HepG2 (cell line): ENCODE measurements at regions not wholly inside any gene's neighbourhood (a gene's known extent, or its start where the extent isn't known, plus 50 kb on each side); places are given as distances from the start of the nearest gene placed in this dataset.

Experiments used
- ATAC-seq: fragments of 200-7000 bp; cut with Tn5 transposase; 3 replicates; pipeline ENCODE4 v1.9.1; 2020; ENCODE audit warnings: mild to moderate bottlenecking, moderate library complexity
- BruUV-seq: library from RNA; stranded (reverse); fragments of 400-500 nt; replicated peaks from 2 replicates; lab custom pipeline; 2021; lab: Mats Ljungman, UMichigan
- CTCF ChIA-PET: fragments of 300-600 bp; formaldehyde crosslinking; extraction: SDS; loops from one replicate; lab custom pipeline; 2021; ENCODE audit warnings: low total read pairs, inconsistent platforms, low intra/inter-chr PET ratio; lab: Yijun Ruan, JAX
- POLR2A ChIA-PET: fragments of 350-600 bp; sonication (Branson Sonifier 250); formaldehyde crosslinking; loops from one replicate; lab custom pipeline; 2020; ENCODE audit warnings: antibody characterized with exemption, inconsistent platforms; lab: Yijun Ruan, JAX
- DNase-seq: peaks from one replicate; pipeline ENCODE4 v3.0.0-alpha.2; 2015; ENCODE audit warnings: low spot score
- FAIRE-seq: peaks from 3 replicates; lab custom pipeline; 2011; peaks lifted over from hg19 to GRCh38; lab: Jason Lieb, UNC
- H2AFZ ChIP-seq: one replicate; pipeline ENCODE4 v1.6.1; 2011; ENCODE audit warnings: low read length, inconsistent platforms
- H3K27ac ChIP-seq: fragments of 300-600 bp; 3 replicates; pipeline ENCODE4 v1.8.0; 2011; ENCODE audit warnings: mixed run types, mild to moderate bottlenecking, mixed read lengths, low read length, inconsistent platforms; ENCODE audit not compliant: insufficient read depth; ENCODE audit errors: extremely low read length
- H3K27me3 ChIP-seq, 2 experiments: fragments of 200-600 bp in 1 of 2; 2 replicates in 1 of 2; 3 replicates in 1 of 2; pipeline versions ENCODE4 v1.6.0 to v1.8.0; 2011; ENCODE audit warnings: low read length in 2 of 2, mild to moderate bottlenecking in 2 of 2, moderate library complexity in 2 of 2, inconsistent platforms in 1 of 2; ENCODE audit not compliant: insufficient read depth in 2 of 2, control insufficient read depth in 1 of 2
- H3K36me3 ChIP-seq, 2 experiments: fragments of 200-600 bp in 1 of 2; replicated peaks in 1 of 2; 2 replicates in 1 of 2; 3 replicates in 1 of 2; pipeline versions ENCODE4 v1.5.1 to v1.8.0; 2011; ENCODE audit warnings: low read length in 2 of 2, inconsistent platforms in 1 of 2; ENCODE audit not compliant: insufficient read depth in 2 of 2, control insufficient read depth in 1 of 2
- H3K4me1 ChIP-seq: 2 replicates; pipeline ENCODE4 v1.5.1; 2012; ENCODE audit warnings: low read length, inconsistent platforms; ENCODE audit not compliant: insufficient read depth
- H3K4me2 ChIP-seq: 2 replicates; pipeline ENCODE4 v1.6.0; 2011; ENCODE audit warnings: low read depth, low read length, inconsistent platforms
- H3K4me3 ChIP-seq, 3 experiments: fragments of 200-600 bp in 1 of 3; sonication (generic), shearing (Covaris generic) in 1 of 3; replicated peaks in 1 of 3; 2 replicates each; pipeline ENCODE4 v1.5.1; 2011 to 2016; ENCODE audit warnings: low read length in 3 of 3, inconsistent platforms in 2 of 3, low read depth in 2 of 3, mild to moderate bottlenecking in 2 of 3, control low read depth in 1 of 3, mixed read lengths in 1 of 3; ENCODE audit not compliant: insufficient read depth in 1 of 3
- H3K79me2 ChIP-seq: one replicate; pipeline ENCODE4 v1.6.1; 2011; ENCODE audit warnings: low read length, inconsistent platforms; ENCODE audit not compliant: insufficient read depth
- H3K9ac ChIP-seq: 2 replicates; pipeline ENCODE4 v1.6.0; 2011; ENCODE audit warnings: mild to moderate bottlenecking, low read depth, low read length, inconsistent platforms; ENCODE audit not compliant: insufficient read depth
- H3K9me3 ChIP-seq: 2 replicates; pipeline ENCODE4 v1.5.1; 2012; ENCODE audit warnings: mild to moderate bottlenecking, low read length
- H4K20me1 ChIP-seq: 2 replicates; pipeline ENCODE4 v1.6.0; 2011; ENCODE audit warnings: inconsistent platforms, mild to moderate bottlenecking, low read length, moderate library complexity; ENCODE audit not compliant: insufficient read depth
- AHR ChIP-seq: IDR thresholded peaks from 2 replicates; pipeline ENCODE4 v1.6.1; 2018; ENCODE audit warnings: missing genetic modification reagents, missing compliant biosample characterization
- ARHGAP35 ChIP-seq: sonication (generic); formaldehyde crosslinking; IDR thresholded peaks from 2 replicates; pipeline ENCODE4 v1.9.0; 2022; ENCODE audit warnings: mild to moderate bottlenecking, inconsistent platforms, moderate library complexity, missing genetic modification reagents, borderline replicate concordance
- ARID5B ChIP-seq: IDR thresholded peaks from 2 replicates; pipeline ENCODE4 v1.4.0; 2020; ENCODE audit warnings: mild to moderate bottlenecking, missing genetic modification reagents
- ATF1 ChIP-seq: IDR thresholded peaks from 2 replicates; pipeline ENCODE4 v1.6.1; 2016; ENCODE audit warnings: mild to moderate bottlenecking, control low read depth
- ERF ChIP-seq: IDR thresholded peaks from 2 replicates; pipeline ENCODE4 v1.6.1; 2018; ENCODE audit warnings: missing biosample characterization, missing genetic modification reagents
- MAFF ChIP-seq: IDR thresholded peaks from 2 replicates; pipeline ENCODE4 v1.6.1; 2011; ENCODE audit warnings: low read depth, low read length, improper control_type of control experiment
- MAFK ChIP-seq, 2 experiments: IDR thresholded peaks in 1 of 2; conservative IDR thresholded peaks in 1 of 2; 2 replicates each; pipeline ENCODE4 v1.6.1; 2011; ENCODE audit warnings: improper control_type of control experiment in 2 of 2, low read length in 2 of 2
- NCOR1 ChIP-seq: fragments of 200-600 bp; sonication (generic); IDR thresholded peaks from 2 replicates; pipeline ENCODE4 v1.7.0; 2017; ENCODE audit warnings: antibody characterized with exemption, low read length, borderline replicate concordance
- NFATC3 ChIP-seq: sonication (generic); formaldehyde crosslinking; IDR thresholded peaks from 2 replicates; pipeline ENCODE4 v1.5.1; 2020; ENCODE audit warnings: mild to moderate bottlenecking, missing genetic modification reagents
- NRL ChIP-seq: sonication (generic); formaldehyde crosslinking; IDR thresholded peaks from 2 replicates; pipeline ENCODE4 v1.5.0; 2020; ENCODE audit warnings: missing genetic modification reagents, mild to moderate bottlenecking, moderate library complexity, borderline replicate concordance
- PATZ1 ChIP-seq: sonication (generic); formaldehyde crosslinking; IDR thresholded peaks from 2 replicates; pipeline ENCODE4 v1.4.0; 2020; ENCODE audit warnings: missing genetic modification reagents
- PHF8 ChIP-seq: sonication (generic); formaldehyde crosslinking; IDR thresholded peaks from 2 replicates; pipeline ENCODE4 v1.5.0; 2020; ENCODE audit warnings: missing genetic modification reagents
- SP2 ChIP-seq: sonication (generic); formaldehyde crosslinking; IDR thresholded peaks from 2 replicates; pipeline ENCODE4 v1.5.1; 2020; ENCODE audit warnings: mild to moderate bottlenecking, missing genetic modification reagents
- WGBS: methylation state at CpG from one replicate; pipeline ENCODE4 v1.1.6; 2017; ENCODE audit warnings: low lambda C conversion rate; 5-methylcytosine and 5-hydroxymethylcytosine counted together
- in situ Hi-C: cut with HindIII; loops from 2 replicates; pipeline ENCODE4 v1.10.0; 2017; ENCODE audit warnings: low pct_unique_long_range_greater_than_20kb; ENCODE audit not compliant: extremely low pct_ligation_motif_present
- intact Hi-C: fragments of 100-400 bp; cut with micrococcal nuclease; formaldehyde crosslinking; loops from one replicate; pipeline ENCODE4 v1.10.0; 2022; ENCODE audit not compliant: unreplicated experiment

GRCh38 chr10:3620818-3621217 lies 164.2 kb downstream of the KLF6 start:
- H3K4me2 ChIP-seq: no peak overlapping the region
- no peak overlapping the region for H3K9ac ChIP-seq
- no peaks in the 10 kb centered on the region for H3K36me3 ChIP-seq
- no peaks in the 10 kb centered on the region for H3K4me1 ChIP-seq
- no peak overlapping the region for H3K4me3 ChIP-seq
- DNase-seq (no peak), FAIRE-seq (no peak), ATAC-seq (no peak)
- BruUV-seq: no TSS peak
- peaks cover 0 to 6% of the 10 kb centered on the region in 2 experiments; a peak in 1 of 5 replicates for H3K27me3 ChIP-seq
- no peaks in the 10 kb centered on the region for H4K20me1 ChIP-seq
- CTCF ChIA-PET: no interaction called here
- 4% methylated on average over 2 of the region's 2 CpGs for WGBS
- intact Hi-C loops: no loop called here
- no peaks in the 10 kb centered on the region for H3K9me3 ChIP-seq
- TF ChIP-seq MAFK (conservative IDR thresholded peaks at IDR 0.05 in 1 of 2, IDR thresholded peaks at IDR 0.05 in 1 of 2; ENCODE audit: low read length in 2 of 2) (peak; percentile 59 to 90; a peak in 3 of 4 replicates), NCOR1 (no peak), ARHGAP35 (CRISPR knock-in tag) (no peak), PATZ1 (CRISPR knock-in tag) (no peak), MAFF (peak; percentile 85)
- in situ Hi-C loops: no loop called here
- H2AFZ ChIP-seq: no peak overlapping the region
- no peak overlapping the region for H3K27ac ChIP-seq
- no peaks in the 10 kb centered on the region for H3K79me2 ChIP-seq
- POLR2A ChIA-PET: no interaction called here

DNA sequence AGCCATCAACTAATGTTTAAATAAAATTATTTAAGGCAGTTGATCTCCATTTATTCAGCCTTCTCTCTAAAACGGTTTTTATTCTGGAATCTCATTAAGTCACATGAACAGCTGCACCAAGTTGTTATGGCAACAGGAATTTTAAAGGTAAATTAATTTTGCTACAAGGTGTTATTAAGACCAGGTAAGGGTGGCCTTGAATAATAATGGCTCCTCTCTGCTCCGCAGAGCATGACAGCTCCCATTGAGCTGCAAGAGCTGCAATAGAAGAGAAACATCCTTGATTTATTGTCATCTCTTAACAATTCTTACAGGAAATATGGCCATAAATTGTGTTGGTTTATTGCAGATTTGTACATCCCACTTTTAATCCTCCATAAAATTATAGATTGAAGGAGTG lies 165.8 kb downstream of the KLF6 start:
- no peak overlapping the region for H2AFZ ChIP-seq
- H3K9ac ChIP-seq: no peak overlapping the region
- H3K36me3 ChIP-seq: no peaks in the 10 kb centered on the region
- no peaks in the 10 kb centered on the region; a peak in 1 of 5 replicates for H3K27me3 ChIP-seq
- H3K79me2 ChIP-seq: no peaks in the 10 kb centered on the region
- intact Hi-C loops (no loop called here), in situ Hi-C loops (no loop called here)
- WGBS: 33% methylated on average over 2 of the region's 2 CpGs
- DNase-seq: no peak
- H3K4me2 ChIP-seq: no peak overlapping the region
- H4K20me1 ChIP-seq: no peaks in the 10 kb centered on the region
- H3K4me3 ChIP-seq: no peak overlapping the region
- no peak for ATAC-seq
- ChIA-PET POLR2A (no interaction called here), CTCF (no interaction called here)
- no peaks in the 10 kb centered on the region for H3K4me1 ChIP-seq
- no peak overlapping the region for H3K27ac ChIP-seq
- no peaks in the 10 kb centered on the region for H3K9me3 ChIP-seq
- no peak for FAIRE-seq
- no TSS peak for BruUV-seq
- TF ChIP-seq ERF (CRISPR knock-in tag) (no peak), SP2 (no peak), ARID5B (CRISPR knock-in tag) (no peak), PHF8 (no peak), NRL (CRISPR knock-in tag) (no peak), ATF1 (no peak), NFATC3 (CRISPR knock-in tag) (no peak), AHR (no peak)
